Liver (tissue), 3 donors: ENCODE measurements at regions not wholly inside any gene's neighbourhood (a gene's known extent, or its start where the extent isn't known, plus 50 kb on each side); places are given as distances from the start of the nearest gene placed in this dataset.

Source experiments
- ATF3 ChIP-seq: IDR thresholded peaks from 2 replicates; pipeline ENCODE4 v1.6.1; 2016; ENCODE audit warnings: antibody characterized with exemption
- EGR1 ChIP-seq, 2 donors: IDR thresholded peaks; 2 replicates each; pipeline ENCODE4 v1.6.1; 2016 to 2018; ENCODE audit warnings: antibody characterized with exemption in 2 of 2, low read depth in 2 of 2
- FOXA2 ChIP-seq: IDR thresholded peaks from 2 replicates; pipeline ENCODE4 v1.6.1; 2016; ENCODE audit warnings: antibody characterized with exemption
- GABPA ChIP-seq, 2 donors: IDR thresholded peaks in 1 of 2; conservative IDR thresholded peaks in 1 of 2; 2 replicates each; pipeline ENCODE4 v1.6.1; 2016; ENCODE audit warnings: antibody characterized with exemption in 2 of 2, mild to moderate bottlenecking in 1 of 2, moderate library complexity in 1 of 2
- HNF4A ChIP-seq, 2 donors: conservative IDR thresholded peaks; 2 replicates each; pipeline ENCODE4 v1.6.1; 2016; ENCODE audit warnings: antibody characterized with exemption in 2 of 2, mild to moderate bottlenecking in 2 of 2
- HNF4G ChIP-seq: IDR thresholded peaks from 2 replicates; pipeline ENCODE4 v1.6.1; 2016; ENCODE audit warnings: antibody characterized with exemption
- JUND ChIP-seq, 2 donors: IDR thresholded peaks; 2 replicates each; pipeline ENCODE4 v1.6.1; 2016; ENCODE audit warnings: antibody characterized with exemption in 2 of 2
- MAX ChIP-seq: IDR thresholded peaks from 2 replicates; pipeline ENCODE4 v1.6.1; 2016; ENCODE audit warnings: antibody characterized with exemption
- NR2F2 ChIP-seq: IDR thresholded peaks from 2 replicates; pipeline ENCODE4 v1.6.1; 2016; ENCODE audit warnings: antibody characterized with exemption
- REST ChIP-seq: IDR thresholded peaks from 2 replicates; pipeline ENCODE4 v1.6.1; 2016; ENCODE audit warnings: antibody characterized with exemption, mild to moderate bottlenecking
- RXRA ChIP-seq, 2 donors: IDR thresholded peaks; 2 replicates each; pipeline ENCODE4 v1.6.1; 2017 to 2018; ENCODE audit warnings: antibody characterized with exemption in 2 of 2, mild to moderate bottlenecking in 1 of 2
- TAF1 ChIP-seq: conservative IDR thresholded peaks from 2 replicates; pipeline ENCODE4 v1.6.1; 2016; ENCODE audit warnings: antibody characterized with exemption, mild to moderate bottlenecking
- ZBTB33 ChIP-seq: IDR thresholded peaks from 2 replicates; pipeline ENCODE4 v1.6.1; 2016; ENCODE audit warnings: antibody characterized with exemption
- TF ChIP-seq, protein P1 (sequence below): fragments of 150-350 bp; IDR thresholded peaks from 2 replicates; pipeline ENCODE4 v1.5.1; 2017; ENCODE audit warnings: improper control_type of control experiment, low read depth, low read length; ENCODE audit not compliant: missing input control
- donor health status: healthy.
- donor health status: healthy.

- no peak for TF ChIP-seq JUND (IDR thresholded peaks at IDR 0.05)
- TF ChIP-seq, protein P1, sequence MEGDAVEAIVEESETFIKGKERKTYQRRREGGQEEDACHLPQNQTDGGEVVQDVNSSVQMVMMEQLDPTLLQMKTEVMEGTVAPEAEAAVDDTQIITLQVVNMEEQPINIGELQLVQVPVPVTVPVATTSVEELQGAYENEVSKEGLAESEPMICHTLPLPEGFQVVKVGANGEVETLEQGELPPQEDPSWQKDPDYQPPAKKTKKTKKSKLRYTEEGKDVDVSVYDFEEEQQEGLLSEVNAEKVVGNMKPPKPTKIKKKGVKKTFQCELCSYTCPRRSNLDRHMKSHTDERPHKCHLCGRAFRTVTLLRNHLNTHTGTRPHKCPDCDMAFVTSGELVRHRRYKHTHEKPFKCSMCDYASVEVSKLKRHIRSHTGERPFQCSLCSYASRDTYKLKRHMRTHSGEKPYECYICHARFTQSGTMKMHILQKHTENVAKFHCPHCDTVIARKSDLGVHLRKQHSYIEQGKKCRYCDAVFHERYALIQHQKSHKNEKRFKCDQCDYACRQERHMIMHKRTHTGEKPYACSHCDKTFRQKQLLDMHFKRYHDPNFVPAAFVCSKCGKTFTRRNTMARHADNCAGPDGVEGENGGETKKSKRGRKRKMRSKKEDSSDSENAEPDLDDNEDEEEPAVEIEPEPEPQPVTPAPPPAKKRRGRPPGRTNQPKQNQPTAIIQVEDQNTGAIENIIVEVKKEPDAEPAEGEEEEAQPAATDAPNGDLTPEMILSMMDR: no peak
- no peak for TF ChIP-seq FOXA2
- no peak for TF ChIP-seq HNF4A (conservative IDR thresholded peaks at IDR 0.05)
- no peak for TF ChIP-seq RXRA (IDR thresholded peaks at IDR 0.05)
- TF ChIP-seq REST: no peak
- TF ChIP-seq HNF4G: no peak
- TF ChIP-seq GABPA (IDR thresholded peaks at IDR 0.05 in 1 of 2, conservative IDR thresholded peaks at IDR 0.05 in 1 of 2): no peak
- TF ChIP-seq TAF1: no peak
- TF ChIP-seq NR2F2: no peak
- no peak for TF ChIP-seq MAX
- TF ChIP-seq ATF3: no peak
- no peak for TF ChIP-seq ZBTB33
- no peak for TF ChIP-seq EGR1 (IDR thresholded peaks at IDR 0.05; ENCODE audit: low read depth in 2 of 2)
These were observed 232.7 kb upstream of the SGK1 start for GRCh38 chr6:134550604-134551003.
